ENCODE measurements at regions not wholly inside any gene's neighbourhood (a gene's known extent, or its start where the extent isn't known, plus 50 kb on each side); places are given as distances from the start of the nearest gene placed in this dataset.

DNA sequence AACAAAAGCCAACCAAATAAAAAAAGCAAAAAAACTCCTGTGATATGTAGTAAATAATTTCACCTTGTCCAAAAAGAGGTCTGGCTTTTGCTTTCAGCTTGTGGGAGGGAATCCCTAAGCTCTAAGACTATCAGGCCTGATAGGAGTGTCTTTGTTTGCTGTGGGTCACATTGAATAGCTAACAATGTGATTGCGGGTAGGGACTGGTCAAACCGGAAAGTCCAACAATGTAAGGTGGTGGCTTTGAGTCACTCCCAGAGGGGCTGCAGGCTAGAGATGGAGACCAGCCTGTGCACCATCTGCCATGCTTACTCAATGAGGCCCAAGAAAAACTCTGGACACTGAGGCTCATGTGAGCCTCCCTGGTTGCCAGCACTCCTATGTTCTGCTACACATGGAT is 192.9 kb downstream of the TFCP2L1 start (continued):
- TF ChIP-seq, protein P1, sequence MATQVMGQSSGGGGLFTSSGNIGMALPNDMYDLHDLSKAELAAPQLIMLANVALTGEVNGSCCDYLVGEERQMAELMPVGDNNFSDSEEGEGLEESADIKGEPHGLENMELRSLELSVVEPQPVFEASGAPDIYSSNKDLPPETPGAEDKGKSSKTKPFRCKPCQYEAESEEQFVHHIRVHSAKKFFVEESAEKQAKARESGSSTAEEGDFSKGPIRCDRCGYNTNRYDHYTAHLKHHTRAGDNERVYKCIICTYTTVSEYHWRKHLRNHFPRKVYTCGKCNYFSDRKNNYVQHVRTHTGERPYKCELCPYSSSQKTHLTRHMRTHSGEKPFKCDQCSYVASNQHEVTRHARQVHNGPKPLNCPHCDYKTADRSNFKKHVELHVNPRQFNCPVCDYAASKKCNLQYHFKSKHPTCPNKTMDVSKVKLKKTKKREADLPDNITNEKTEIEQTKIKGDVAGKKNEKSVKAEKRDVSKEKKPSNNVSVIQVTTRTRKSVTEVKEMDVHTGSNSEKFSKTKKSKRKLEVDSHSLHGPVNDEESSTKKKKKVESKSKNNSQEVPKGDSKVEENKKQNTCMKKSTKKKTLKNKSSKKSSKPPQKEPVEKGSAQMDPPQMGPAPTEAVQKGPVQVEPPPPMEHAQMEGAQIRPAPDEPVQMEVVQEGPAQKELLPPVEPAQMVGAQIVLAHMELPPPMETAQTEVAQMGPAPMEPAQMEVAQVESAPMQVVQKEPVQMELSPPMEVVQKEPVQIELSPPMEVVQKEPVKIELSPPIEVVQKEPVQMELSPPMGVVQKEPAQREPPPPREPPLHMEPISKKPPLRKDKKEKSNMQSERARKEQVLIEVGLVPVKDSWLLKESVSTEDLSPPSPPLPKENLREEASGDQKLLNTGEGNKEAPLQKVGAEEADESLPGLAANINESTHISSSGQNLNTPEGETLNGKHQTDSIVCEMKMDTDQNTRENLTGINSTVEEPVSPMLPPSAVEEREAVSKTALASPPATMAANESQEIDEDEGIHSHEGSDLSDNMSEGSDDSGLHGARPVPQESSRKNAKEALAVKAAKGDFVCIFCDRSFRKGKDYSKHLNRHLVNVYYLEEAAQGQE (IDR thresholded peaks at IDR 0.05; ENCODE audit: low read depth, low read length) = no peak

DNA sequence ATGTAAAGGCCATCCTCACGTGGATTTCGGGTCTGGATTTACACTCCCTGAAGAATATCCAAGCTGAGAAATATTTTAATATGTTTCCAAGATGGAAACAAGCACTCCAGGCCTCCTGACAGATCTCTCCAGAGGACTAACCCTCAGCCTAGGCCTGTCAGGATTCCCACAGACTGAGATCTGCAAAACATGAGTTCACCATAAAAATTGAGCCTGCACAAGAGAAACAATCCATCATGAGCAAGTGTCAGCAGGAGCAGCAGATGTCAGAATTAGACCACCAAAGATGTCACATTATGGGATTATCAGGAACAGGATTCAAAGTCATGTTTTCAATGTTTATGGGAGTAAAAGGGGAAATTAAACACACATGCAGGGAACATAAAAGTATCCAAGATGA is 191.3 kb downstream of the TFCP2L1 start:
- Histone ChIP-seq H3K27ac (ENCODE audit: control insufficient read depth, insufficient read depth) (no peak overlapping the region), H2AFZ (ENCODE audit: control insufficient read depth, low read depth, low read length) (no peak overlapping the region), H4K20me1 (ENCODE audit: control insufficient read depth, insufficient read depth) (no peaks in the 10 kb centered on the region), H3K36me3 (ENCODE audit: control insufficient read depth in 2 of 2, insufficient read depth in 2 of 2, low read length in 1 of 2) (no peaks in the 10 kb centered on the region), H3K79me2 (ENCODE audit: control insufficient read depth, insufficient read depth, low read length) (no peaks in the 10 kb centered on the region), H3K4me2 (ENCODE audit: control insufficient read depth, insufficient read depth) (no peak overlapping the region), H3K4me3 (no peak overlapping the region), H3K27me3 (replicated peaks in 1 of 2; ENCODE audit: control insufficient read depth in 2 of 2, insufficient read depth in 2 of 2, low read length in 1 of 2) (peaks cover 0 to 2% of the 10 kb centered on the region in 2 experiments; a peak in 2 of 4 replicates), H3K9ac (ENCODE audit: control insufficient read depth, insufficient read depth, low read length) (no peak overlapping the region), H3K4me1 (ENCODE audit: control insufficient read depth, insufficient read depth, low read length) (no peaks in the 10 kb centered on the region), H3K9me3 (replicated peaks; ENCODE audit: control insufficient read depth, insufficient read depth, low read length) (no peaks in the 10 kb centered on the region)
- in situ Hi-C loops (cut with MboI) = loop anchor here (25.0 kb wide), 1 partner anchor 619 kb away; no protein-coding TSS in a partner anchor
- SMC1A ChIA-PET (ENCODE audit: uncharacterized antibody, unreplicated experiment) = no interaction called here
- intact Hi-C loops (cut with micrococcal nuclease; ENCODE audit: unreplicated experiment) = loop anchor here (2.0 kb wide), 2 partner anchors 229 to 263 kb away; no protein-coding TSS in a partner anchor
- DNase-seq (ENCODE audit: low read depth, low spot score) (no peak), ATAC-seq (no peak), FAIRE-seq (no peak)
- 0% methylated on average over 2 of the region's 2 CpGs for WGBS (ENCODE audit: insufficient coverage, insufficient replicate concordance, low lambda C conversion rate, missing lambda C conversion rate)
- TF ChIP-seq ASH2L (IDR thresholded peaks at IDR 0.05; ENCODE audit: borderline replicate concordance, low read depth) (no peak), TBL1XR1 (IDR thresholded peaks at IDR 0.05; ENCODE audit: low read depth, low read length) (no peak), ESRRA (IDR thresholded peaks at IDR 0.05; ENCODE audit: low read length) (no peak), ZNF622 (IDR thresholded peaks at IDR 0.05) (no peak), MTA2 (IDR thresholded peaks at IDR 0.05; ENCODE audit: low read depth) (no peak), SIN3A (IDR thresholded peaks at IDR 0.05; ENCODE audit: low read depth, low read length) (no peak), MTA3 (IDR thresholded peaks at IDR 0.05; ENCODE audit: borderline replicate concordance, low read length) (no peak), HDGF (IDR thresholded peaks at IDR 0.05) (no peak)
- TF ChIP-seq, protein P2, sequence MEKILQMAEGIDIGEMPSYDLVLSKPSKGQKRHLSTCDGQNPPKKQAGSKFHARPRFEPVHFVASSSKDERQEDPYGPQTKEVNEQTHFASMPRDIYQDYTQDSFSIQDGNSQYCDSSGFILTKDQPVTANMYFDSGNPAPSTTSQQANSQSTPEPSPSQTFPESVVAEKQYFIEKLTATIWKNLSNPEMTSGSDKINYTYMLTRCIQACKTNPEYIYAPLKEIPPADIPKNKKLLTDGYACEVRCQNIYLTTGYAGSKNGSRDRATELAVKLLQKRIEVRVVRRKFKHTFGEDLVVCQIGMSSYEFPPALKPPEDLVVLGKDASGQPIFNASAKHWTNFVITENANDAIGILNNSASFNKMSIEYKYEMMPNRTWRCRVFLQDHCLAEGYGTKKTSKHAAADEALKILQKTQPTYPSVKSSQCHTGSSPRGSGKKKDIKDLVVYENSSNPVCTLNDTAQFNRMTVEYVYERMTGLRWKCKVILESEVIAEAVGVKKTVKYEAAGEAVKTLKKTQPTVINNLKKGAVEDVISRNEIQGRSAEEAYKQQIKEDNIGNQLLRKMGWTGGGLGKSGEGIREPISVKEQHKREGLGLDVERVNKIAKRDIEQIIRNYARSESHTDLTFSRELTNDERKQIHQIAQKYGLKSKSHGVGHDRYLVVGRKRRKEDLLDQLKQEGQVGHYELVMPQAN (conservative IDR thresholded peaks at IDR 0.05) = no peak
- TF ChIP-seq, protein P3, sequence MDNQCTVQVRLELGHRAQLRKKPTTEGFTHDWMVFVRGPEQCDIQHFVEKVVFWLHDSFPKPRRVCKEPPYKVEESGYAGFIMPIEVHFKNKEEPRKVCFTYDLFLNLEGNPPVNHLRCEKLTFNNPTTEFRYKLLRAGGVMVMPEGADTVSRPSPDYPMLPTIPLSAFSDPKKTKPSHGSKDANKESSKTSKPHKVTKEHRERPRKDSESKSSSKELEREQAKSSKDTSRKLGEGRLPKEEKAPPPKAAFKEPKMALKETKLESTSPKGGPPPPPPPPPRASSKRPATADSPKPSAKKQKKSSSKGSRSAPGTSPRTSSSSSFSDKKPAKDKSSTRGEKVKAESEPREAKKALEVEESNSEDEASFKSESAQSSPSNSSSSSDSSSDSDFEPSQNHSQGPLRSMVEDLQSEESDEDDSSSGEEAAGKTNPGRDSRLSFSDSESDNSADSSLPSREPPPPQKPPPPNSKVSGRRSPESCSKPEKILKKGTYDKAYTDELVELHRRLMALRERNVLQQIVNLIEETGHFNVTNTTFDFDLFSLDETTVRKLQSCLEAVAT (IDR thresholded peaks at IDR 0.05) = no peak
- TF ChIP-seq, protein P4, sequence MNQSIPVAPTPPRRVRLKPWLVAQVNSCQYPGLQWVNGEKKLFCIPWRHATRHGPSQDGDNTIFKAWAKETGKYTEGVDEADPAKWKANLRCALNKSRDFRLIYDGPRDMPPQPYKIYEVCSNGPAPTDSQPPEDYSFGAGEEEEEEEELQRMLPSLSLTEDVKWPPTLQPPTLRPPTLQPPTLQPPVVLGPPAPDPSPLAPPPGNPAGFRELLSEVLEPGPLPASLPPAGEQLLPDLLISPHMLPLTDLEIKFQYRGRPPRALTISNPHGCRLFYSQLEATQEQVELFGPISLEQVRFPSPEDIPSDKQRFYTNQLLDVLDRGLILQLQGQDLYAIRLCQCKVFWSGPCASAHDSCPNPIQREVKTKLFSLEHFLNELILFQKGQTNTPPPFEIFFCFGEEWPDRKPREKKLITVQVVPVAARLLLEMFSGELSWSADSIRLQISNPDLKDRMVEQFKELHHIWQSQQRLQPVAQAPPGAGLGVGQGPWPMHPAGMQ (IDR thresholded peaks at IDR 0.05; ENCODE audit: borderline replicate concordance) = no peak
- no TSS peak for BruUV-seq (replicated peaks)
- POLR2A ChIA-PET = interaction anchor here (0.6 kb wide), 1 partner anchor 438 kb away, joined by 3 read pairs; no protein-coding TSS in a partner anchor
- CTCF ChIA-PET = interaction anchor here (1.7 to 5.0 kb wide), 2 partner anchors 8 to 15 kb away, joined by 6 to 28 read pairs; no protein-coding TSS in a partner anchor
- RAD21 ChIA-PET (ENCODE audit: unreplicated experiment) = no interaction called here
